PC-9 (cell line): ENCODE measurements at regions not wholly inside any gene's neighbourhood (a gene's known extent, or its start where the extent isn't known, plus 50 kb on each side); places are given as distances from the start of the nearest gene placed in this dataset.

Source experiments
- EZH2 ChIP-seq: fragments of 200-600 bp; sonication (generic); IDR thresholded peaks from 2 replicates; pipeline ENCODE4 v1.8.0; 2017; ENCODE audit warnings: antibody characterized with exemption, low read depth
- TF ChIP-seq, protein P1 (sequence below): fragments of 200-600 bp; sonication (generic); conservative IDR thresholded peaks from 2 replicates; pipeline ENCODE4 v1.6.1; 2017; ENCODE audit warnings: mixed run types, antibody characterized with exemption, mild to moderate bottlenecking, moderate library complexity

- TF ChIP-seq, protein P1, sequence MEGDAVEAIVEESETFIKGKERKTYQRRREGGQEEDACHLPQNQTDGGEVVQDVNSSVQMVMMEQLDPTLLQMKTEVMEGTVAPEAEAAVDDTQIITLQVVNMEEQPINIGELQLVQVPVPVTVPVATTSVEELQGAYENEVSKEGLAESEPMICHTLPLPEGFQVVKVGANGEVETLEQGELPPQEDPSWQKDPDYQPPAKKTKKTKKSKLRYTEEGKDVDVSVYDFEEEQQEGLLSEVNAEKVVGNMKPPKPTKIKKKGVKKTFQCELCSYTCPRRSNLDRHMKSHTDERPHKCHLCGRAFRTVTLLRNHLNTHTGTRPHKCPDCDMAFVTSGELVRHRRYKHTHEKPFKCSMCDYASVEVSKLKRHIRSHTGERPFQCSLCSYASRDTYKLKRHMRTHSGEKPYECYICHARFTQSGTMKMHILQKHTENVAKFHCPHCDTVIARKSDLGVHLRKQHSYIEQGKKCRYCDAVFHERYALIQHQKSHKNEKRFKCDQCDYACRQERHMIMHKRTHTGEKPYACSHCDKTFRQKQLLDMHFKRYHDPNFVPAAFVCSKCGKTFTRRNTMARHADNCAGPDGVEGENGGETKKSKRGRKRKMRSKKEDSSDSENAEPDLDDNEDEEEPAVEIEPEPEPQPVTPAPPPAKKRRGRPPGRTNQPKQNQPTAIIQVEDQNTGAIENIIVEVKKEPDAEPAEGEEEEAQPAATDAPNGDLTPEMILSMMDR, result no peak
- no peak for TF ChIP-seq EZH2
Observed at GRCh38 chr12:115750340-115750739, 527.2 kb downstream of the MED13L start.
